ENCODE measurements at regions not wholly inside any gene's neighbourhood (a gene's known extent, or its start where the extent isn't known, plus 50 kb on each side); places are given as distances from the start of the nearest gene placed in this dataset.

DNA sequence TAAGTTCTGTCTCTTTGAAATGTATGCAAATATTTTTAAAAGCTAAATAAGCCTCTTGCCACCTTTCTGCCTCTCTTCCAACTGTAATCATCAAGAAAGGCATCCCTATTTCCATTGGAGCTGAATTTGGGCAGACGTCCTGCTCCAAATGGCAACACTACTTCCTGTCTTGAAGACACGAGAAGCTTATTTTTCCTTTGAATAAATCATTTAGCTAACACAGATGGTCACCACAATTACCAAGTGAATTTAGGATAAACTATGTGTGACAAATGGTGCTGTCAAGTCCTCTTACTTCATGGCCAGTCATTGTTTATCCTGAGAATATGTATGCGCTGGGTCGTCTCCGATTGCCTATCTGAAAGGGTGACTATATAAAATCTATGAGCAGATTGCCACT, 268.0 kb downstream of the ANKRD7 start:
- Mint-ChIP-seq H3K4me3 (ENCODE audit: unreplicated experiment) (no peak overlapping the region), H3K27me3 (ENCODE audit: insufficient read depth, unreplicated experiment) (no peaks in the 10 kb centered on the region), H3K27ac (ENCODE audit: unreplicated experiment) (no peak overlapping the region), H3K9me3 (ENCODE audit: unreplicated experiment) (no peaks in the 10 kb centered on the region), H3K36me3 (ENCODE audit: insufficient read depth, unreplicated experiment) (no peaks in the 10 kb centered on the region), H3K4me1 (ENCODE audit: low read depth, unreplicated experiment) (no peaks in the 10 kb centered on the region)
- no TSS peak for BruUV-seq (replicated peaks)
- Histone ChIP-seq H3K27me3 (replicated peaks; ENCODE audit: control insufficient read depth, insufficient read depth, low read length) (no peaks in the 10 kb centered on the region), H3K36me3 (ENCODE audit: control insufficient read depth, insufficient read depth, low read length) (no peaks in the 10 kb centered on the region), H3K4me1 (no peaks in the 10 kb centered on the region), H3K9me3 (no peaks in the 10 kb centered on the region), H3K4me3 (ENCODE audit: low read depth, low read length) (no peak overlapping the region)
- ChIA-PET POLR2A (no interaction called here), CTCF (no interaction called here)
- TF ChIP-seq, protein P1, sequence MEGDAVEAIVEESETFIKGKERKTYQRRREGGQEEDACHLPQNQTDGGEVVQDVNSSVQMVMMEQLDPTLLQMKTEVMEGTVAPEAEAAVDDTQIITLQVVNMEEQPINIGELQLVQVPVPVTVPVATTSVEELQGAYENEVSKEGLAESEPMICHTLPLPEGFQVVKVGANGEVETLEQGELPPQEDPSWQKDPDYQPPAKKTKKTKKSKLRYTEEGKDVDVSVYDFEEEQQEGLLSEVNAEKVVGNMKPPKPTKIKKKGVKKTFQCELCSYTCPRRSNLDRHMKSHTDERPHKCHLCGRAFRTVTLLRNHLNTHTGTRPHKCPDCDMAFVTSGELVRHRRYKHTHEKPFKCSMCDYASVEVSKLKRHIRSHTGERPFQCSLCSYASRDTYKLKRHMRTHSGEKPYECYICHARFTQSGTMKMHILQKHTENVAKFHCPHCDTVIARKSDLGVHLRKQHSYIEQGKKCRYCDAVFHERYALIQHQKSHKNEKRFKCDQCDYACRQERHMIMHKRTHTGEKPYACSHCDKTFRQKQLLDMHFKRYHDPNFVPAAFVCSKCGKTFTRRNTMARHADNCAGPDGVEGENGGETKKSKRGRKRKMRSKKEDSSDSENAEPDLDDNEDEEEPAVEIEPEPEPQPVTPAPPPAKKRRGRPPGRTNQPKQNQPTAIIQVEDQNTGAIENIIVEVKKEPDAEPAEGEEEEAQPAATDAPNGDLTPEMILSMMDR (IDR thresholded peaks at IDR 0.05; ENCODE audit: insufficient read depth in 1 of 2, low read depth in 1 of 2, low read length in 1 of 2, severe bottlenecking in 1 of 2, unreplicated experiment in 1 of 2), result no peak
- DNase-seq, result no peak
- intact Hi-C loops (cut with micrococcal nuclease; ENCODE audit: unreplicated experiment), result no loop called here

DNA sequence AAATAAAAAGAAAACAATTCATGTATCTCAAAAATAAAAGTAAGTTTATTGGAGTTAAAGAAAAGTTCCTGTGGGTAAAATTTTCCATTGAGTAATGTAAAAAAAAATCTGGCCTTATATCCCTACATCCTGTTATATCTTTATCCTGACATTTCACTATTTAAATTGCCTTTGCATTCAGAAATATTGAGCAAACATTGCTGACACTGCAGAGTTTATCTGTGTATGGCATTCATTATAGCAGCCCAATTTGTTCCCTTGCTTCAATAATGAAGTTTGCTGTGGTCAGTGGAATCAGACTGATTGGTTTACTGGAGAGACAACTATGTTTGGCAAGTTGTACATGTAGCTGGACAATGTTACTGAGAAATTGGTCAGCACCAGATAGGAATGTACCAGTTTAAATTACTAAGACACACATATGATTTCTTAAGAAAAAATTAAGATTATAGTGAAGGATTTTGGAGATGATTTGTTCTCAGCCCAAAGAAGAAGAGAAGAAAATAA, 271.7 kb downstream of the ANKRD7 start:
- DNase-seq, result no peak
- H3K4me3 Mint-ChIP-seq (ENCODE audit: unreplicated experiment), result no peak overlapping the region
- H3K27ac Mint-ChIP-seq (ENCODE audit: unreplicated experiment), result no peak overlapping the region
- no peaks in the 10 kb centered on the region for H3K4me1 Mint-ChIP-seq (ENCODE audit: low read depth, unreplicated experiment)
- no TSS peak for BruUV-seq (replicated peaks)
- TF ChIP-seq, protein P1 (IDR thresholded peaks at IDR 0.05; ENCODE audit: insufficient read depth in 1 of 2, low read depth in 1 of 2, low read length in 1 of 2, severe bottlenecking in 1 of 2, unreplicated experiment in 1 of 2), result no peak
- no peaks in the 10 kb centered on the region for H3K36me3 Mint-ChIP-seq (ENCODE audit: insufficient read depth, unreplicated experiment)
- H3K36me3 ChIP-seq (ENCODE audit: control insufficient read depth, insufficient read depth, low read length), result no peaks in the 10 kb centered on the region
- POLR2A ChIA-PET, result no interaction called here
- CTCF ChIA-PET, result no interaction called here
- no peaks in the 10 kb centered on the region for H3K27me3 ChIP-seq (replicated peaks; ENCODE audit: control insufficient read depth, insufficient read depth, low read length)
- H3K9me3 ChIP-seq, result no peaks in the 10 kb centered on the region
- H3K27me3 Mint-ChIP-seq (ENCODE audit: insufficient read depth, unreplicated experiment), result no peaks in the 10 kb centered on the region
- H3K4me1 ChIP-seq, result no peaks in the 10 kb centered on the region
- intact Hi-C loops (cut with micrococcal nuclease; ENCODE audit: unreplicated experiment), result no loop called here
- no peaks in the 10 kb centered on the region for H3K9me3 Mint-ChIP-seq (ENCODE audit: unreplicated experiment)
- H3K4me3 ChIP-seq (ENCODE audit: low read depth, low read length), result no peak overlapping the region

DNA sequence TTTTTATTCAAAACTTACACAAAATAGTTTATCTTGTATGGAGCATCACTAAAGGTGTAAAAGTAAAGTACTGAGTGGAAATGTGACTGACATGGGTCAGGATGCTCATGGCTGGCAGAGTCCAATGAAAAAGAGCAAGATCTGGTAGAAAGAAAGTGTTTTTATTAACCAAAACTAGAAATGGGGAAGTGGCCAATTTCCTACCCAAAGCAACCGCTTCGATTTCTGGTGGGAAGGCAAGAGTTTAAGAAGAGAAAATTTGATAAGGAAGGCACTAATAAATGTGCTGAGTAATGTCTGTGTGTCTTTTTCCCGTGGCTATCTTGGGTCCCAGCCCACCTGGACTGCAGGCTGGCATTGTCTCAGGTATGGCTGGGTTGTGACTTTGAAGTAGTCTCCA, 277.7 kb downstream of the ANKRD7 start:
- Mint-ChIP-seq H3K9me3 (ENCODE audit: unreplicated experiment) (no peaks in the 10 kb centered on the region), H3K27me3 (ENCODE audit: insufficient read depth, unreplicated experiment) (no peaks in the 10 kb centered on the region), H3K27ac (ENCODE audit: unreplicated experiment) (no peak overlapping the region), H3K4me1 (ENCODE audit: low read depth, unreplicated experiment) (no peaks in the 10 kb centered on the region), H3K36me3 (ENCODE audit: insufficient read depth, unreplicated experiment) (no peaks in the 10 kb centered on the region), H3K4me3 (ENCODE audit: unreplicated experiment) (no peak overlapping the region)
- POLR2A ChIA-PET, result no interaction called here
- CTCF ChIA-PET, result no interaction called here
- Histone ChIP-seq H3K4me3 (ENCODE audit: low read depth, low read length) (no peak overlapping the region), H3K36me3 (ENCODE audit: control insufficient read depth, insufficient read depth, low read length) (no peaks in the 10 kb centered on the region), H3K27me3 (replicated peaks; ENCODE audit: control insufficient read depth, insufficient read depth, low read length) (no peaks in the 10 kb centered on the region), H3K9me3 (no peaks in the 10 kb centered on the region), H3K4me1 (no peaks in the 10 kb centered on the region)
- no TSS peak for BruUV-seq (replicated peaks)
- intact Hi-C loops (cut with micrococcal nuclease; ENCODE audit: unreplicated experiment), result no loop called here
- TF ChIP-seq, protein P1 (IDR thresholded peaks at IDR 0.05; ENCODE audit: insufficient read depth in 1 of 2, low read depth in 1 of 2, low read length in 1 of 2, severe bottlenecking in 1 of 2, unreplicated experiment in 1 of 2), result no peak
- no peak for DNase-seq

All from Caco-2 (cell line).